K562 (cell line): ENCODE measurements at regions not wholly inside any gene's neighbourhood (a gene's known extent, or its start where the extent isn't known, plus 50 kb on each side); places are given as distances from the start of the nearest gene placed in this dataset.

ENCODE experiments used
- ATAC-seq: fragments of 200-7000 bp; cut with Tn5 transposase; 3 replicates; pipeline ENCODE4 v1.9.1; 2020; ENCODE audit warnings: moderate library complexity
- BruUV-seq: library from RNA; stranded (reverse); fragments of 400-500 nt; replicated peaks from 2 replicates; lab custom pipeline; 2021; lab: Mats Ljungman, UMichigan
- CTCF ChIA-PET: fragments of 300-600 bp; formaldehyde crosslinking; extraction: SDS; loops from one replicate; lab custom pipeline; 2021; ENCODE audit warnings: low intra/inter-chr PET ratio; lab: Yijun Ruan, JAX
- POLR2A ChIA-PET: fragments of 300-600, 350-650 bp; sonication (Branson Sonifier 250); formaldehyde crosslinking; extraction: SDS; loops from one replicate; lab custom pipeline; 2021; ENCODE audit warnings: antibody characterized with exemption, inconsistent platforms; lab: Yijun Ruan, JAX
- DNase-seq, 4 experiments: peaks; one replicate each; pipeline versions ENCODE4 v3.0.0 to v3.0.0-alpha.2; 2011 to 2018; ENCODE audit warnings: low spot score in 3 of 4, mixed read lengths in 3 of 4; ENCODE audit errors: extremely low read depth in 1 of 4
- FAIRE-seq: peaks from 2 replicates; lab custom pipeline; 2011; peaks lifted over from hg19 to GRCh38; lab: Jason Lieb, UNC
- H2AFZ ChIP-seq: 2 replicates; pipeline ENCODE4 v1.6.0; 2011; ENCODE audit warnings: low read depth, low read length, control low read depth, inconsistent platforms
- H3K27ac ChIP-seq: fragments of 200-600 bp; 3 replicates; pipeline ENCODE4 v1.8.0; 2011; ENCODE audit warnings: low read depth, mild to moderate bottlenecking, control low read depth, inconsistent platforms, low read length, moderate library complexity, mixed read lengths; ENCODE audit errors: extremely low read depth
- H3K27me3 ChIP-seq, 2 experiments: fragments of 300-600 bp in 1 of 2; 2 replicates in 1 of 2; 3 replicates in 1 of 2; pipeline versions ENCODE4 v1.6.0 to v1.8.0; 2011; ENCODE audit warnings: inconsistent platforms in 2 of 2, low read length in 2 of 2, mild to moderate bottlenecking in 1 of 2, mixed read lengths in 1 of 2, moderate library complexity in 1 of 2; ENCODE audit not compliant: control insufficient read depth in 2 of 2, insufficient read depth in 2 of 2
- H3K36me3 ChIP-seq: fragments of 300-600 bp; 3 replicates; pipeline ENCODE4 v1.8.0; 2011; ENCODE audit warnings: mild to moderate bottlenecking, low read length, inconsistent platforms; ENCODE audit not compliant: control insufficient read depth, insufficient read depth
- H3K4me1 ChIP-seq, 2 experiments: fragments of 200-600 bp in 1 of 2; replicated peaks in 1 of 2; 2 replicates in 1 of 2; 3 replicates in 1 of 2; pipeline versions ENCODE4 v1.5.1 to v1.8.0; 2011; ENCODE audit warnings: inconsistent platforms in 2 of 2, low read length in 2 of 2, mild to moderate bottlenecking in 1 of 2, mixed read lengths in 1 of 2, moderate library complexity in 1 of 2; ENCODE audit not compliant: control insufficient read depth in 2 of 2, insufficient read depth in 2 of 2
- H3K4me2 ChIP-seq: 2 replicates; pipeline ENCODE4 v1.6.1; 2011; ENCODE audit warnings: low read length, control low read depth, inconsistent platforms, mixed read lengths; ENCODE audit not compliant: insufficient read depth
- H3K4me3 ChIP-seq: fragments of 200-600 bp; sonication (generic), shearing (Covaris generic); 2 replicates; pipeline ENCODE4 v1.5.1; 2016; ENCODE audit warnings: control low read depth, inconsistent platforms
- H3K79me2 ChIP-seq: fragments of 200-600 bp; 3 replicates; pipeline ENCODE4 v1.8.0; 2011; ENCODE audit warnings: low read length, inconsistent platforms; ENCODE audit not compliant: control insufficient read depth, insufficient read depth
- H3K9ac ChIP-seq, 2 experiments: 2 replicates each; pipeline versions ENCODE4 v1.6.0 to v1.6.1; 2011; ENCODE audit warnings: low read depth in 2 of 2, low read length in 2 of 2, control low read depth in 1 of 2, inconsistent platforms in 1 of 2, mild to moderate bottlenecking in 1 of 2, mixed read lengths in 1 of 2; ENCODE audit not compliant: insufficient read depth in 1 of 2
- H3K9me1 ChIP-seq: one replicate; pipeline ENCODE4 v1.6.0; 2011; ENCODE audit warnings: inconsistent platforms, mild to moderate bottlenecking, low read length, moderate library complexity; ENCODE audit not compliant: control insufficient read depth, insufficient read depth
- H3K9me3 ChIP-seq: replicated peaks from 2 replicates; pipeline ENCODE4 v1.5.1; 2011; ENCODE audit warnings: low read depth, low read length, inconsistent platforms; ENCODE audit not compliant: control insufficient read depth, insufficient read depth
- H4K20me1 ChIP-seq: replicated peaks from 2 replicates; pipeline ENCODE4 v1.6.1; 2011; ENCODE audit warnings: low read length, inconsistent platforms, mixed read lengths; ENCODE audit not compliant: control insufficient read depth, insufficient read depth
- CBFA2T2 ChIP-seq: fragments of 450-650 bp; conservative IDR thresholded peaks from 2 replicates; pipeline ENCODE4 v1.6.1; 2017; ENCODE audit warnings: mild to moderate bottlenecking
- CBFA2T3 ChIP-seq: fragments of 450-650 bp; IDR thresholded peaks from 2 replicates; pipeline ENCODE4 v1.6.1; 2017
- ETV5 ChIP-seq: sonication (generic); formaldehyde crosslinking; IDR thresholded peaks from 2 replicates; pipeline ENCODE4 v1.4.0; 2020; ENCODE audit warnings: low read depth, mild to moderate bottlenecking, missing genetic modification reagents
- FOXK1 ChIP-seq: sonication (generic); formaldehyde crosslinking; IDR thresholded peaks from 2 replicates; pipeline ENCODE4 v1.8.0; 2022; ENCODE audit warnings: missing genetic modification reagents, mild to moderate bottlenecking, borderline replicate concordance
- NR1H2 ChIP-seq: sonication (generic); formaldehyde crosslinking; IDR thresholded peaks from 2 replicates; pipeline ENCODE4 v1.4.0; 2020; ENCODE audit warnings: mild to moderate bottlenecking, missing genetic modification reagents
- RBFOX2 ChIP-seq: fragments of 200-400 bp; formaldehyde crosslinking; IDR thresholded peaks from 2 replicates; pipeline ENCODE4 v1.6.1; 2017; ENCODE audit warnings: low read depth, mild to moderate bottlenecking, low read length, moderate library complexity
- RFX1 ChIP-seq: fragments of 450-650 bp; IDR thresholded peaks from 2 replicates; pipeline ENCODE4 v1.6.1; 2016; ENCODE audit warnings: mild to moderate bottlenecking, moderate library complexity
- SMAD4 ChIP-seq: fragments of 250-450 bp; sonication (Bioruptor Pico); conservative IDR thresholded peaks from 2 replicates; pipeline ENCODE4 v1.8.0; 2021; ENCODE audit warnings: inconsistent platforms, mild to moderate bottlenecking, moderate library complexity
- TCF3 ChIP-seq: sonication (generic); formaldehyde crosslinking; IDR thresholded peaks from 2 replicates; pipeline ENCODE4 v1.4.0; 2020; ENCODE audit warnings: mild to moderate bottlenecking, missing genetic modification reagents
- TFAP4 ChIP-seq: sonication (generic); formaldehyde crosslinking; IDR thresholded peaks from 2 replicates; pipeline ENCODE4 v1.8.0; 2022; ENCODE audit warnings: missing genetic modification reagents, mild to moderate bottlenecking, moderate library complexity, borderline replicate concordance
- ZC3H4 ChIP-seq: sonication (generic); formaldehyde crosslinking; IDR thresholded peaks from 2 replicates; pipeline ENCODE4 v1.9.0; 2021; ENCODE audit warnings: missing genetic modification reagents, borderline replicate concordance
- ZNF740 ChIP-seq, 3 experiments: fragments of 200-800 bp in 1 of 3; sonication (Bioruptor generic) in 1 of 3; sonication (generic) in 1 of 3; formaldehyde crosslinking in 1 of 3; IDR thresholded peaks; 2 replicates each; pipeline versions ENCODE4 v1.6.1 to v1.8.0; 2016 to 2022; ENCODE audit warnings: mild to moderate bottlenecking in 2 of 3, missing compliant biosample characterization in 2 of 3, missing genetic modification characterization in 2 of 3, missing genetic modification reagents in 1 of 3
- WGBS: fragments of 100-300 bp; shearing (Covaris generic); methylation state at CpG from one replicate; pipeline ENCODE4 v1.1.6; 2016; ENCODE audit warnings: low coverage, mixed read lengths; ENCODE audit not compliant: insufficient coverage; ENCODE audit errors: missing lambda C conversion rate; 5-methylcytosine and 5-hydroxymethylcytosine counted together
- in situ Hi-C: fragments of 300-500 bp; cut with MboI; formaldehyde crosslinking; loops from 4 replicates; pipeline ENCODE4 v1.15.0; 2018; ENCODE audit warnings: inconsistent platforms, mixed read lengths
- intact Hi-C: fragments of 100-400 bp; cut with micrococcal nuclease; formaldehyde crosslinking; loops from 2 replicates; pipeline ENCODE4 v1.14.2; 2022
- TF ChIP-seq, protein P1 (sequence below): IDR thresholded peaks from 3 replicates; pipeline ENCODE4 v1.6.1; 2011; ENCODE audit warnings: borderline replicate concordance, mild to moderate bottlenecking; ENCODE audit not compliant: insufficient read length, insufficient read depth
- TF ChIP-seq, protein P2 (sequence below): sonication (generic); formaldehyde crosslinking; IDR thresholded peaks from 2 replicates; pipeline ENCODE4 v1.8.0; 2022; ENCODE audit warnings: missing genetic modification reagents, mild to moderate bottlenecking, borderline replicate concordance

- Histone ChIP-seq H3K9ac (peak overlapping the region in 1 of 2 experiments; percentile 41; a peak in 2 of 4 replicates), H3K79me2 (peaks cover 5% of the 10 kb centered on the region; the same call in 2 of the 3 replicates), H3K4me1 (peaks cover 11 to 40% of the 10 kb centered on the region in 2 experiments), H3K9me3 (no peaks in the 10 kb centered on the region), H3K27me3 (no peaks in the 10 kb centered on the region), H4K20me1 (no peaks in the 10 kb centered on the region), H3K4me2 (peak overlapping the region; percentile 43; the same call in 1 of the 2 replicates), H2AFZ (peak overlapping the region; percentile 70; the same call in 1 of the 2 replicates), H3K9me1 (no peaks in the 10 kb centered on the region), H3K4me3 (no peak overlapping the region), H3K36me3 (no peaks in the 10 kb centered on the region), H3K27ac (peak overlapping the region; percentile 67)
- no peak for FAIRE-seq
- DNase-seq = no peak
- WGBS = 78% methylated on average over 14 of the region's 14 CpGs
- POLR2A ChIA-PET = interaction anchor here (1.2 kb wide), 1 partner anchor 23 kb away, joined by 4 read pairs; no protein-coding TSS in a partner anchor
- ATAC-seq = no peak
- in situ Hi-C loops (no loop called here), intact Hi-C loops (no loop called here)
- CTCF ChIA-PET = no interaction called here
- BruUV-seq = no TSS peak
- TF ChIP-seq TCF3 (CRISPR knock-in tag) = peak; percentile 47
- TF ChIP-seq CBFA2T3 = peak; percentile 68
- 0 out of 2 replicates have a peak, but pooled peaks have one; percentile 13 for TF ChIP-seq RBFOX2
- TF ChIP-seq ZC3H4 (CRISPR knock-in tag) = no peak
- TF ChIP-seq, protein P1, sequence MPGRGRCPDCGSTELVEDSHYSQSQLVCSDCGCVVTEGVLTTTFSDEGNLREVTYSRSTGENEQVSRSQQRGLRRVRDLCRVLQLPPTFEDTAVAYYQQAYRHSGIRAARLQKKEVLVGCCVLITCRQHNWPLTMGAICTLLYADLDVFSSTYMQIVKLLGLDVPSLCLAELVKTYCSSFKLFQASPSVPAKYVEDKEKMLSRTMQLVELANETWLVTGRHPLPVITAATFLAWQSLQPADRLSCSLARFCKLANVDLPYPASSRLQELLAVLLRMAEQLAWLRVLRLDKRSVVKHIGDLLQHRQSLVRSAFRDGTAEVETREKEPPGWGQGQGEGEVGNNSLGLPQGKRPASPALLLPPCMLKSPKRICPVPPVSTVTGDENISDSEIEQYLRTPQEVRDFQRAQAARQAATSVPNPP = no peak
- TF ChIP-seq, protein P2, sequence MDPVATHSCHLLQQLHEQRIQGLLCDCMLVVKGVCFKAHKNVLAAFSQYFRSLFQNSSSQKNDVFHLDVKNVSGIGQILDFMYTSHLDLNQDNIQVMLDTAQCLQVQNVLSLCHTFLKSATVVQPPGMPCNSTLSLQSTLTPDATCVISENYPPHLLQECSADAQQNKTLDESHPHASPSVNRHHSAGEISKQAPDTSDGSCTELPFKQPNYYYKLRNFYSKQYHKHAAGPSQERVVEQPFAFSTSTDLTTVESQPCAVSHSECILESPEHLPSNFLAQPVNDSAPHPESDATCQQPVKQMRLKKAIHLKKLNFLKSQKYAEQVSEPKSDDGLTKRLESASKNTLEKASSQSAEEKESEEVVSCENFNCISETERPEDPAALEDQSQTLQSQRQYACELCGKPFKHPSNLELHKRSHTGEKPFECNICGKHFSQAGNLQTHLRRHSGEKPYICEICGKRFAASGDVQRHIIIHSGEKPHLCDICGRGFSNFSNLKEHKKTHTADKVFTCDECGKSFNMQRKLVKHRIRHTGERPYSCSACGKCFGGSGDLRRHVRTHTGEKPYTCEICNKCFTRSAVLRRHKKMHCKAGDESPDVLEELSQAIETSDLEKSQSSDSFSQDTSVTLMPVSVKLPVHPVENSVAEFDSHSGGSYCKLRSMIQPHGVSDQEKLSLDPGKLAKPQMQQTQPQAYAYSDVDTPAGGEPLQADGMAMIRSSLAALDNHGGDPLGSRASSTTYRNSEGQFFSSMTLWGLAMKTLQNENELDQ (CRISPR knock-in tag) = 0 out of 2 replicates have a peak, but pooled peaks have one; percentile 30
- 0 out of 2 replicates have a peak, but pooled peaks have one; percentile 20 for TF ChIP-seq ZNF740 (CRISPR knock-in tag; IDR thresholded peaks at IDR 0.05)
- no peak for TF ChIP-seq ZNF740 (tag; IDR thresholded peaks at IDR 0.05)
- peak; percentile 55 for TF ChIP-seq CBFA2T2
- peak; percentile 79; the same call in 1 of the 2 replicates for TF ChIP-seq NR1H2 (CRISPR knock-in tag)
- TF ChIP-seq RFX1 = no peak
- peak; percentile 42; the same call in 1 of the 2 replicates for TF ChIP-seq TFAP4 (CRISPR knock-in tag)
- peak; percentile 56; the same call in 1 of the 2 replicates for TF ChIP-seq FOXK1 (CRISPR knock-in tag)
- TF ChIP-seq ETV5 (CRISPR knock-in tag) = 0 out of 2 replicates have a peak, but pooled peaks have one; percentile 11
- no peak for TF ChIP-seq SMAD4 (CRISPR knock-in tag)
Observed at GRCh38 chr7:130909161-130909836, 175.3 kb upstream of the KLF14 start.
